Lower leg skin (tissue), 3 donors: ENCODE measurements at regions not wholly inside any gene's neighbourhood (a gene's known extent, or its start where the extent isn't known, plus 50 kb on each side); places are given as distances from the start of the nearest gene placed in this dataset.

Source experiments
- CTCF ChIP-seq, 3 donors: fragments of 450-650 bp; IDR thresholded peaks; one replicate each; pipeline ENCODE4 v1.5.1; 2016; ENCODE audit warnings: antibody characterized with exemption in 3 of 3, mild to moderate bottlenecking in 3 of 3, moderate library complexity in 2 of 3
- POLR2A ChIP-seq, 2 donors: fragments of 450-650 bp; IDR thresholded peaks; one replicate each; pipeline ENCODE4 v1.6.1; 2016 to 2017; ENCODE audit warnings: antibody characterized with exemption in 2 of 2, mild to moderate bottlenecking in 1 of 2, moderate library complexity in 1 of 2

GRCh38 chr5:106974272-106974671, 696.5 kb downstream of the EFNA5 start:
- no peak for TF ChIP-seq POLR2A (IDR thresholded peaks at IDR 0.05)
- no peak for TF ChIP-seq CTCF (IDR thresholded peaks at IDR 0.05)
